A549 (cell line): ENCODE measurements at regions not wholly inside any gene's neighbourhood (a gene's known extent, or its start where the extent isn't known, plus 50 kb on each side); places are given as distances from the start of the nearest gene placed in this dataset.

Experiments
- CEBPB ChIP-seq, 2 experiments: fragments of >200 bp in 1 of 2; sonication (Bioruptor Twin) in 1 of 2; formaldehyde crosslinking in 1 of 2; IDR thresholded peaks; 2 replicates each; pipeline ENCODE4 v1.6.1; 2012 to 2016
- CTCF ChIP-seq: fragments of >200 bp; sonication (Bioruptor Twin); formaldehyde crosslinking; IDR thresholded peaks from 3 replicates; pipeline ENCODE4 v1.5.1; 2016
- EP300 ChIP-seq, 2 experiments: fragments of >200 bp; sonication (Bioruptor Twin); formaldehyde crosslinking; IDR thresholded peaks; 2 replicates in 1 of 2; 3 replicates in 1 of 2; pipeline ENCODE4 v1.6.1; 2016 to 2017
- JUN ChIP-seq, 2 experiments: fragments of >200 bp; sonication (Bioruptor Twin); formaldehyde crosslinking; IDR thresholded peaks; 2 replicates in 1 of 2; 3 replicates in 1 of 2; pipeline ENCODE4 v1.6.1; 2016 to 2017
- MAZ ChIP-seq: fragments of 150-350 bp; IDR thresholded peaks from 2 replicates; pipeline ENCODE4 v1.6.1; 2014; ENCODE audit warnings: antibody characterized with exemption, low read depth, low read length, borderline replicate concordance
- MYC ChIP-seq: IDR thresholded peaks from 2 replicates; pipeline ENCODE4 v1.6.1; 2012; ENCODE audit warnings: mild to moderate bottlenecking, inconsistent platforms, low read length, improper control_type of control experiment, borderline replicate concordance
- POLR2A ChIP-seq: IDR thresholded peaks from 2 replicates; pipeline ENCODE4 v1.6.1; 2012; ENCODE audit warnings: mild to moderate bottlenecking, low read length
- SMC3 ChIP-seq: fragments of >200 bp; sonication (Bioruptor Twin); formaldehyde crosslinking; IDR thresholded peaks from 3 replicates; pipeline ENCODE4 v1.6.1; 2018; ENCODE audit warnings: inconsistent platforms
- USF2 ChIP-seq: fragments of 450-650 bp; IDR thresholded peaks from 2 replicates; pipeline ENCODE4 v1.6.1; 2014; ENCODE audit warnings: antibody characterized with exemption
- ZSCAN20 ChIP-seq: fragments of 250-450 bp; sonication (Bioruptor Pico); IDR thresholded peaks from 2 replicates; pipeline ENCODE4 v1.8.0; 2022; ENCODE audit warnings: mild to moderate bottlenecking, moderate library complexity
- TF ChIP-seq, protein P1 (sequence below): fragments of 200-600 bp; sonication (generic); IDR thresholded peaks from 2 replicates; pipeline ENCODE4 v1.6.1; 2016; ENCODE audit warnings: antibody characterized with exemption, mild to moderate bottlenecking, moderate library complexity

GRCh38 chr5:2032432-2032831 lies 149.7 kb upstream of the IRX4 start:
- TF ChIP-seq, protein P1, sequence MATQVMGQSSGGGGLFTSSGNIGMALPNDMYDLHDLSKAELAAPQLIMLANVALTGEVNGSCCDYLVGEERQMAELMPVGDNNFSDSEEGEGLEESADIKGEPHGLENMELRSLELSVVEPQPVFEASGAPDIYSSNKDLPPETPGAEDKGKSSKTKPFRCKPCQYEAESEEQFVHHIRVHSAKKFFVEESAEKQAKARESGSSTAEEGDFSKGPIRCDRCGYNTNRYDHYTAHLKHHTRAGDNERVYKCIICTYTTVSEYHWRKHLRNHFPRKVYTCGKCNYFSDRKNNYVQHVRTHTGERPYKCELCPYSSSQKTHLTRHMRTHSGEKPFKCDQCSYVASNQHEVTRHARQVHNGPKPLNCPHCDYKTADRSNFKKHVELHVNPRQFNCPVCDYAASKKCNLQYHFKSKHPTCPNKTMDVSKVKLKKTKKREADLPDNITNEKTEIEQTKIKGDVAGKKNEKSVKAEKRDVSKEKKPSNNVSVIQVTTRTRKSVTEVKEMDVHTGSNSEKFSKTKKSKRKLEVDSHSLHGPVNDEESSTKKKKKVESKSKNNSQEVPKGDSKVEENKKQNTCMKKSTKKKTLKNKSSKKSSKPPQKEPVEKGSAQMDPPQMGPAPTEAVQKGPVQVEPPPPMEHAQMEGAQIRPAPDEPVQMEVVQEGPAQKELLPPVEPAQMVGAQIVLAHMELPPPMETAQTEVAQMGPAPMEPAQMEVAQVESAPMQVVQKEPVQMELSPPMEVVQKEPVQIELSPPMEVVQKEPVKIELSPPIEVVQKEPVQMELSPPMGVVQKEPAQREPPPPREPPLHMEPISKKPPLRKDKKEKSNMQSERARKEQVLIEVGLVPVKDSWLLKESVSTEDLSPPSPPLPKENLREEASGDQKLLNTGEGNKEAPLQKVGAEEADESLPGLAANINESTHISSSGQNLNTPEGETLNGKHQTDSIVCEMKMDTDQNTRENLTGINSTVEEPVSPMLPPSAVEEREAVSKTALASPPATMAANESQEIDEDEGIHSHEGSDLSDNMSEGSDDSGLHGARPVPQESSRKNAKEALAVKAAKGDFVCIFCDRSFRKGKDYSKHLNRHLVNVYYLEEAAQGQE: no peak
- TF ChIP-seq CTCF: no peak
- TF ChIP-seq POLR2A: no peak
- TF ChIP-seq USF2: no peak
- TF ChIP-seq MYC: no peak
- no peak for TF ChIP-seq JUN (IDR thresholded peaks at IDR 0.05)
- no peak for TF ChIP-seq CEBPB (IDR thresholded peaks at IDR 0.05)
- no peak for TF ChIP-seq SMC3
- no peak for TF ChIP-seq ZSCAN20 (CRISPR knock-in tag)
- no peak for TF ChIP-seq MAZ
- no peak for TF ChIP-seq EP300 (IDR thresholded peaks at IDR 0.05)
